SK-N-SH treated with all-trans-retinoic acid at 6 μM for 48 hours (cell line): ENCODE measurements at regions not wholly inside any gene's neighbourhood (a gene's known extent, or its start where the extent isn't known, plus 50 kb on each side); places are given as distances from the start of the nearest gene placed in this dataset.

ENCODE experiments used
- ATAC-seq: fragments of 200-7000 bp; cut with Tn5 transposase; 3 replicates; pipeline ENCODE4 v1.9.1; 2020; ENCODE audit warnings: mild to moderate bottlenecking, moderate library complexity
- ARNTL ChIP-seq: fragments of 450-650 bp; formaldehyde crosslinking; IDR thresholded peaks from 2 replicates; pipeline ENCODE4 v1.5.0; 2020; ENCODE audit warnings: low read depth, mild to moderate bottlenecking, moderate library complexity, borderline replicate concordance
- CSDC2 ChIP-seq: fragments of 250-450 bp; sonication (Bioruptor Pico); IDR thresholded peaks from 2 replicates; pipeline ENCODE4 v1.5.0; 2020; ENCODE audit warnings: mild to moderate bottlenecking, moderate library complexity
- ESRRG ChIP-seq: fragments of 250-450 bp; sonication (Bioruptor Pico); IDR thresholded peaks from 2 replicates; pipeline ENCODE4 v1.6.1; 2021; ENCODE audit warnings: mild to moderate bottlenecking
- GLIS3 ChIP-seq: fragments of 250-450 bp; sonication (Bioruptor Pico); IDR thresholded peaks from 2 replicates; pipeline ENCODE4 v1.5.0; 2020; ENCODE audit warnings: mild to moderate bottlenecking, moderate library complexity
- ISL1 ChIP-seq: fragments of 250-450 bp; sonication (Bioruptor Pico); IDR thresholded peaks from 2 replicates; pipeline ENCODE4 v2.1.2; 2022; ENCODE audit warnings: mild to moderate bottlenecking, moderate library complexity
- OSR1 ChIP-seq: fragments of 250-450 bp; sonication (Bioruptor Pico); IDR thresholded peaks from 2 replicates; pipeline ENCODE4 v1.8.0; 2022; ENCODE audit warnings: moderate library complexity, mild to moderate bottlenecking, inconsistent platforms
- PPARA ChIP-seq: fragments of 250-450 bp; sonication (Bioruptor Pico); IDR thresholded peaks from 2 replicates; pipeline ENCODE4 v1.5.0; 2020; ENCODE audit warnings: mild to moderate bottlenecking, borderline replicate concordance
- RARB ChIP-seq: fragments of 250-450 bp; sonication (Bioruptor Pico); IDR thresholded peaks from 2 replicates; pipeline ENCODE4 v1.8.0; 2021; ENCODE audit warnings: mild to moderate bottlenecking, moderate library complexity
- SNAI2 ChIP-seq: fragments of 250-450 bp; sonication (Bioruptor Pico); IDR thresholded peaks from 2 replicates; pipeline ENCODE4 v1.5.0; 2020; ENCODE audit warnings: mild to moderate bottlenecking, moderate library complexity
- TCF4 ChIP-seq: fragments of 250-450 bp; sonication (Bioruptor Pico); IDR thresholded peaks from 2 replicates; pipeline ENCODE4 v1.8.0; 2021; ENCODE audit warnings: mild to moderate bottlenecking, moderate library complexity, borderline replicate concordance
- TOX ChIP-seq: fragments of 250-450 bp; sonication (Bioruptor Pico); IDR thresholded peaks from 2 replicates; pipeline ENCODE4 v1.8.0; 2021; ENCODE audit warnings: mild to moderate bottlenecking, moderate library complexity, borderline replicate concordance
- ZC3H10 ChIP-seq: fragments of 250-450 bp; sonication (Bioruptor Pico); IDR thresholded peaks from 2 replicates; pipeline ENCODE4 v1.5.1; 2021; ENCODE audit warnings: mild to moderate bottlenecking, moderate library complexity
- ZFP3 ChIP-seq: fragments of 250-450 bp; sonication (Bioruptor Pico); IDR thresholded peaks from 2 replicates; pipeline ENCODE4 v1.5.0; 2020; ENCODE audit warnings: mild to moderate bottlenecking, moderate library complexity
- ZFP30 ChIP-seq: fragments of 450-650 bp; formaldehyde crosslinking; IDR thresholded peaks from 2 replicates; pipeline ENCODE4 v1.5.0; 2022; ENCODE audit warnings: mild to moderate bottlenecking, moderate library complexity
- ZNF565 ChIP-seq: fragments of 450-650 bp; formaldehyde crosslinking; conservative IDR thresholded peaks from 2 replicates; pipeline ENCODE4 v1.5.0; 2020; ENCODE audit warnings: low read depth, mild to moderate bottlenecking, moderate library complexity
- ZNF70 ChIP-seq: fragments of 450-650 bp; formaldehyde crosslinking; IDR thresholded peaks from 2 replicates; pipeline ENCODE4 v1.5.0; 2020; ENCODE audit warnings: mild to moderate bottlenecking, moderate library complexity
- TF ChIP-seq, protein P1 (sequence below): fragments of 250-450 bp; sonication (Bioruptor Pico); IDR thresholded peaks from 2 replicates; pipeline ENCODE4 v1.8.0; 2020; ENCODE audit warnings: mild to moderate bottlenecking, moderate library complexity, borderline replicate concordance
- TF ChIP-seq, protein P2 (sequence below): fragments of 250-450 bp; sonication (Bioruptor Pico); IDR thresholded peaks from 2 replicates; pipeline ENCODE4 v1.5.0; 2020; ENCODE audit warnings: mild to moderate bottlenecking, moderate library complexity
- TF ChIP-seq, protein P3 (sequence below): fragments of 250-450 bp; sonication (Bioruptor Pico); IDR thresholded peaks from 2 replicates; pipeline ENCODE4 v1.5.1; 2021; ENCODE audit warnings: mild to moderate bottlenecking, moderate library complexity
- TF ChIP-seq, protein P4 (sequence below): fragments of 250-450 bp; sonication (Bioruptor Pico); IDR thresholded peaks from 2 replicates; pipeline ENCODE4 v1.8.0; 2021; ENCODE audit warnings: low read depth, mild to moderate bottlenecking, moderate library complexity, borderline replicate concordance

DNA sequence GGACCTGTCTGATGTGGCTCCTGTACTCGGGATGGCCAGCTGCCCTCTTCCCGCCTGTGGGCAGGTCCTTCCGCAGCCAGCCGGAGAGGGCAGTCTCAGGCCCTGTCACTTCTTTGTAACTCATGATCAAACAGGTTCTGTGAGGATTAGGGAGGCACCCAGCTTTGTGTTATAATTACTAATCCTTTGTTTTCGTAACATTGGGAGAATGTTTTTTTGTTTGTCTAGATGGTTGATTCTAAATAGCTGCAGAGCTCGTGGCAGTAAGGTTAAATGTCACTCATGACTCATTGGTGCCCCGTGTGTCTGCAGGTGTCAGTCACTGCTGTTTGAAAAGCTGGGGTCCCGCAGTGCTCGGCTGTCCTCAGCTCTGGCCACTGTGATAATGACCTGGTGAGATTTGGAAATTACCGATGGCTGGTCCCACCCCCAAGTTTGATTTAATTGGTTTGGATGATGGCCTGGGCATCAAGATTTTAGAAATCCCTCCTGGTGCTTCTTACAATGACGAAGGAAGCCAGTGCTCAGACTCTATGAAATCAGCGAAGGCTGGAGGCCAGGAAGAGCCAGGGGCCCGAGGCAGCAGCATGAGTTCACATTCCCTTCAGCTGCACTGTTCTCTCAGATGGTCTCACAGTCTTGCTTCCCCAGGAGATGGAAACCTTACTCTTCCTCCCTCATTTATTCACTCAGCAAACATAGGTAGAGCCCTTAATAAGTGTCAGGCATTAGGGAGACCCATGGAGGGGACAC is 172.8 kb downstream of the VAPA start:
- no peak for ATAC-seq
- TF ChIP-seq, protein P1, sequence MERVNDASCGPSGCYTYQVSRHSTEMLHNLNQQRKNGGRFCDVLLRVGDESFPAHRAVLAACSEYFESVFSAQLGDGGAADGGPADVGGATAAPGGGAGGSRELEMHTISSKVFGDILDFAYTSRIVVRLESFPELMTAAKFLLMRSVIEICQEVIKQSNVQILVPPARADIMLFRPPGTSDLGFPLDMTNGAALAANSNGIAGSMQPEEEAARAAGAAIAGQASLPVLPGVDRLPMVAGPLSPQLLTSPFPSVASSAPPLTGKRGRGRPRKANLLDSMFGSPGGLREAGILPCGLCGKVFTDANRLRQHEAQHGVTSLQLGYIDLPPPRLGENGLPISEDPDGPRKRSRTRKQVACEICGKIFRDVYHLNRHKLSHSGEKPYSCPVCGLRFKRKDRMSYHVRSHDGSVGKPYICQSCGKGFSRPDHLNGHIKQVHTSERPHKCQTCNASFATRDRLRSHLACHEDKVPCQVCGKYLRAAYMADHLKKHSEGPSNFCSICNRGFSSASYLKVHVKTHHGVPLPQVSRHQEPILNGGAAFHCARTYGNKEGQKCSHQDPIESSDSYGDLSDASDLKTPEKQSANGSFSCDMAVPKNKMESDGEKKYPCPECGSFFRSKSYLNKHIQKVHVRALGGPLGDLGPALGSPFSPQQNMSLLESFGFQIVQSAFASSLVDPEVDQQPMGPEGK (CRISPR knock-in tag), result no peak
- TF ChIP-seq ARNTL (CRISPR knock-in tag), result no peak
- no peak for TF ChIP-seq SNAI2 (CRISPR knock-in tag)
- TF ChIP-seq GLIS3 (CRISPR knock-in tag), result no peak
- no peak for TF ChIP-seq TOX
- no peak for TF ChIP-seq CSDC2 (CRISPR knock-in tag)
- TF ChIP-seq, all 23 proteins: peak for 0

DNA sequence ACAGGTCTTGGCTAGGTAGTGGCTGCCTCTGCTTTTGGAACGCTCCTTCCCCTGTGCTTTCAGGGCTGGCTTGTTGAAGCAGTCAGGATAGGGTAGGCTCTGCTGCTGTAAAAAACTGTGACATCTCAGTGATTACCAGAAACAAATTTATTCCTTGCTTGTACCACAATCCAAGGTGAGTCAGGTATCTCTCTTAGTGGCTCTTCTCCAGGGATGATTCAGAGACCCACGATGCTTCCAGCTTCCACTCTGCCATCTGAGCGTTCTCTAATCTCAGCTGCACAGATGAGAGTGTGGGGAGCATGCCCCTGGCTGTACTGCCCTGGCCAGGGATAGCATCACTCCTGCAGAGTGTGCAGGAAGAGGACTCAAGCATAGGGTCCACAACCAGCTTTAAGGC is 174.9 kb downstream of the VAPA start:
- ATAC-seq, result no peak

DNA sequence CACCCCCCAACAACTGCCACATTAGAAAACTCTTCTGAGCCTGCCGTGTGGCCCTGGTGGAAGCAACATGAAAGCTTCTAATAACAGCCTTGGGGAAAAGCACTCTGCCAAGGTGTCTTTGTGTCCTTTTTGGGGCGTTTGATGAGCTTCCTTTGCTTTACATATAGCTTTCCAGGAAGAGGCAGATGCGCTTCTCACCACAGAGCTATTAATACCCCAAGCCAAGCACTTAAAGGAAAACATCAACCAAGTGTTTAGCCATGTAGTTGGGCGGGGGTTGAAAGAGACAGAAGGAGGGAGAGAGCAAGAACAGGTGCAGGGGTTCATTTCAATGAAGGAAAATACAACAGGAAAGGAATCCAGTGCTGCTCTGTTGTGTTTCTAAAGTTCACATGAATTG is 176.1 kb downstream of the VAPA start:
- no peak for TF ChIP-seq OSR1
- TF ChIP-seq TCF4 (CRISPR knock-in tag), result no peak
- no peak for TF ChIP-seq CSDC2 (CRISPR knock-in tag)
- no peak for TF ChIP-seq ESRRG
- no peak for TF ChIP-seq TOX
- no peak for ATAC-seq

More for the DNA sequence above, 174.9 kb downstream of the VAPA start:
- TF ChIP-seq ZFP3 (CRISPR knock-in tag), result no peak
- no peak for TF ChIP-seq RARB
- TF ChIP-seq ISL1 (CRISPR knock-in tag), result no peak
- TF ChIP-seq TCF4 (CRISPR knock-in tag), result no peak
- TF ChIP-seq ZFP30 (CRISPR knock-in tag), result no peak
- TF ChIP-seq CSDC2 (CRISPR knock-in tag), result no peak
- no peak for TF ChIP-seq ZNF565 (CRISPR knock-in tag)
- TF ChIP-seq, protein P2, sequence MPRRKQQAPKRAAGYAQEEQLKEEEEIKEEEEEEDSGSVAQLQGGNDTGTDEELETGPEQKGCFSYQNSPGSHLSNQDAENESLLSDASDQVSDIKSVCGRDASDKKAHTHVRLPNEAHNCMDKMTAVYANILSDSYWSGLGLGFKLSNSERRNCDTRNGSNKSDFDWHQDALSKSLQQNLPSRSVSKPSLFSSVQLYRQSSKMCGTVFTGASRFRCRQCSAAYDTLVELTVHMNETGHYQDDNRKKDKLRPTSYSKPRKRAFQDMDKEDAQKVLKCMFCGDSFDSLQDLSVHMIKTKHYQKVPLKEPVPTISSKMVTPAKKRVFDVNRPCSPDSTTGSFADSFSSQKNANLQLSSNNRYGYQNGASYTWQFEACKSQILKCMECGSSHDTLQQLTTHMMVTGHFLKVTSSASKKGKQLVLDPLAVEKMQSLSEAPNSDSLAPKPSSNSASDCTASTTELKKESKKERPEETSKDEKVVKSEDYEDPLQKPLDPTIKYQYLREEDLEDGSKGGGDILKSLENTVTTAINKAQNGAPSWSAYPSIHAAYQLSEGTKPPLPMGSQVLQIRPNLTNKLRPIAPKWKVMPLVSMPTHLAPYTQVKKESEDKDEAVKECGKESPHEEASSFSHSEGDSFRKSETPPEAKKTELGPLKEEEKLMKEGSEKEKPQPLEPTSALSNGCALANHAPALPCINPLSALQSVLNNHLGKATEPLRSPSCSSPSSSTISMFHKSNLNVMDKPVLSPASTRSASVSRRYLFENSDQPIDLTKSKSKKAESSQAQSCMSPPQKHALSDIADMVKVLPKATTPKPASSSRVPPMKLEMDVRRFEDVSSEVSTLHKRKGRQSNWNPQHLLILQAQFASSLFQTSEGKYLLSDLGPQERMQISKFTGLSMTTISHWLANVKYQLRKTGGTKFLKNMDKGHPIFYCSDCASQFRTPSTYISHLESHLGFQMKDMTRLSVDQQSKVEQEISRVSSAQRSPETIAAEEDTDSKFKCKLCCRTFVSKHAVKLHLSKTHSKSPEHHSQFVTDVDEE, result no peak
- TF ChIP-seq, protein P3, sequence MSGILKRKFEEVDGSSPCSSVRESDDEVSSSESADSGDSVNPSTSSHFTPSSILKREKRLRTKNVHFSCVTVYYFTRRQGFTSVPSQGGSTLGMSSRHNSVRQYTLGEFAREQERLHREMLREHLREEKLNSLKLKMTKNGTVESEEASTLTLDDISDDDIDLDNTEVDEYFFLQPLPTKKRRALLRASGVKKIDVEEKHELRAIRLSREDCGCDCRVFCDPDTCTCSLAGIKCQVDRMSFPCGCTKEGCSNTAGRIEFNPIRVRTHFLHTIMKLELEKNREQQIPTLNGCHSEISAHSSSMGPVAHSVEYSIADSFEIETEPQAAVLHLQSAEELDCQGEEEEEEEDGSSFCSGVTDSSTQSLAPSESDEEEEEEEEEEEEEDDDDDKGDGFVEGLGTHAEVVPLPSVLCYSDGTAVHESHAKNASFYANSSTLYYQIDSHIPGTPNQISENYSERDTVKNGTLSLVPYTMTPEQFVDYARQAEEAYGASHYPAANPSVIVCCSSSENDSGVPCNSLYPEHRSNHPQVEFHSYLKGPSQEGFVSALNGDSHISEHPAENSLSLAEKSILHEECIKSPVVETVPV (CRISPR knock-in tag), result no peak
- no peak for TF ChIP-seq GLIS3 (CRISPR knock-in tag)
- TF ChIP-seq, protein P1 (CRISPR knock-in tag), result no peak
- no peak for TF ChIP-seq PPARA (CRISPR knock-in tag)
- no peak for TF ChIP-seq ZNF70 (CRISPR knock-in tag)
- TF ChIP-seq ARNTL (CRISPR knock-in tag), result no peak
- no peak for TF ChIP-seq TOX
- TF ChIP-seq, protein P4, sequence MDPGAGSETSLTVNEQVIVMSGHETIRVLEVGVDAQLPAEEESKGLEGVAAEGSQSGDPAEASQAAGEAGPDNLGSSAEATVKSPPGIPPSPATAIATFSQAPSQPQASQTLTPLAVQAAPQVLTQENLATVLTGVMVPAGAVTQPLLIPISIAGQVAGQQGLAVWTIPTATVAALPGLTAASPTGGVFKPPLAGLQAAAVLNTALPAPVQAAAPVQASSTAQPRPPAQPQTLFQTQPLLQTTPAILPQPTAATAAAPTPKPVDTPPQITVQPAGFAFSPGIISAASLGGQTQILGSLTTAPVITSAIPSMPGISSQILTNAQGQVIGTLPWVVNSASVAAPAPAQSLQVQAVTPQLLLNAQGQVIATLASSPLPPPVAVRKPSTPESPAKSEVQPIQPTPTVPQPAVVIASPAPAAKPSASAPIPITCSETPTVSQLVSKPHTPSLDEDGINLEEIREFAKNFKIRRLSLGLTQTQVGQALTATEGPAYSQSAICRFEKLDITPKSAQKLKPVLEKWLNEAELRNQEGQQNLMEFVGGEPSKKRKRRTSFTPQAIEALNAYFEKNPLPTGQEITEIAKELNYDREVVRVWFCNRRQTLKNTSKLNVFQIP (CRISPR knock-in tag), result no peak
- TF ChIP-seq ZC3H10, result no peak
